ENCODE measurements at regions not wholly inside any gene's neighbourhood (a gene's known extent, or its start where the extent isn't known, plus 50 kb on each side); places are given as distances from the start of the nearest gene placed in this dataset.

- Histone ChIP-seq H3K4me3 (ENCODE audit: low read depth, low read length) (no peak overlapping the region), H3K4me1 (ENCODE audit: control insufficient read depth, insufficient read depth, low read length) (no peaks in the 10 kb centered on the region), H3K9me3 (ENCODE audit: control insufficient read depth, insufficient read depth, low read depth, low read length) (no peaks in the 10 kb centered on the region), H3K27ac (ENCODE audit: extremely low read depth, low read depth, low read length) (no peak overlapping the region), H3K36me3 (ENCODE audit: control insufficient read depth in 2 of 2, insufficient read depth in 1 of 2, low read length in 2 of 2) (no peaks in the 10 kb centered on the region)
- ChIA-PET CTCF (no interaction called here), POLR2A (no interaction called here)
- TF ChIP-seq ZNF585B (tag by site-specific recombination; IDR thresholded peaks at IDR 0.05), result no peak
- TF ChIP-seq ZSCAN30 (tag by site-specific recombination; IDR thresholded peaks at IDR 0.05), result no peak
- TF ChIP-seq ZNF174 (tag by site-specific recombination; IDR thresholded peaks at IDR 0.05), result no peak
- TF ChIP-seq ZXDB (tag by site-specific recombination; IDR thresholded peaks at IDR 0.05), result no peak
- TF ChIP-seq ZNF292 (tag by site-specific recombination; IDR thresholded peaks at IDR 0.05; ENCODE audit: borderline replicate concordance, low read depth), result no peak
- no peak for TF ChIP-seq ZNF621 (tag by site-specific recombination; IDR thresholded peaks at IDR 0.05)
- no peak for TF ChIP-seq ZNF513 (tag by site-specific recombination; IDR thresholded peaks at IDR 0.05)
- no peak for TF ChIP-seq ZNF596 (tag by site-specific recombination; IDR thresholded peaks at IDR 0.05)
- no peak for TF ChIP-seq IKZF3 (tag by site-specific recombination; IDR thresholded peaks at IDR 0.05)
- no peak for TF ChIP-seq ZNF518A (tag by site-specific recombination; conservative IDR thresholded peaks at IDR 0.05; ENCODE audit: low read depth)
- TF ChIP-seq BCL6B (tag by site-specific recombination; IDR thresholded peaks at IDR 0.05), result no peak
- no peak for TF ChIP-seq ZNF580 (tag by site-specific recombination; IDR thresholded peaks at IDR 0.05)
Observed at GRCh38 chr5:68942169-68942568, 151.6 kb upstream of the SLC30A5 start.

- CTCF ChIA-PET, result no interaction called here
- Histone ChIP-seq H3K36me3 (ENCODE audit: control insufficient read depth in 2 of 2, insufficient read depth in 1 of 2, low read length in 2 of 2) (no peaks in the 10 kb centered on the region), H3K27ac (ENCODE audit: extremely low read depth, low read depth, low read length) (no peak overlapping the region), H3K4me1 (ENCODE audit: control insufficient read depth, insufficient read depth, low read length) (no peaks in the 10 kb centered on the region), H3K4me3 (ENCODE audit: low read depth, low read length) (no peak overlapping the region), H3K9me3 (ENCODE audit: control insufficient read depth, insufficient read depth, low read depth, low read length) (no peaks in the 10 kb centered on the region)
- POLR2A ChIA-PET, result no interaction called here
- no peak for TF ChIP-seq ZNF777 (tag by site-specific recombination; IDR thresholded peaks at IDR 0.05; ENCODE audit: borderline replicate concordance)
- TF ChIP-seq ZNF837 (tag by site-specific recombination; IDR thresholded peaks at IDR 0.05), result no peak
- TF ChIP-seq ZNF26 (tag by site-specific recombination; IDR thresholded peaks at IDR 0.05), result no peak
Observed at GRCh38 chr5:68946728-68947127, 147.1 kb upstream of the SLC30A5 start.
